GM21529 (cell line): ENCODE measurements at regions not wholly inside any gene's neighbourhood (a gene's known extent, or its start where the extent isn't known, plus 50 kb on each side); places are given as distances from the start of the nearest gene placed in this dataset.

Experiments used
- ATAC-seq: cut with Tn5 transposase; IDR thresholded peaks from one replicate; pipeline ENCODE4 v1.9.1; 2021; ENCODE audit not compliant: unreplicated experiment

GRCh38 chr7:113825832-113826231, 93.0 kb downstream of the PPP1R3A start:
- no peak for ATAC-seq

GRCh38 chr7:113824117-113824823, 94.5 kb downstream of the PPP1R3A start:
- no peak for ATAC-seq

GRCh38 chr7:113819474-113819873, 99.3 kb downstream of the PPP1R3A start:
- no peak for ATAC-seq

GRCh38 chr7:113816639-113817038, 102.2 kb downstream of the PPP1R3A start:
- ATAC-seq = no peak

DNA sequence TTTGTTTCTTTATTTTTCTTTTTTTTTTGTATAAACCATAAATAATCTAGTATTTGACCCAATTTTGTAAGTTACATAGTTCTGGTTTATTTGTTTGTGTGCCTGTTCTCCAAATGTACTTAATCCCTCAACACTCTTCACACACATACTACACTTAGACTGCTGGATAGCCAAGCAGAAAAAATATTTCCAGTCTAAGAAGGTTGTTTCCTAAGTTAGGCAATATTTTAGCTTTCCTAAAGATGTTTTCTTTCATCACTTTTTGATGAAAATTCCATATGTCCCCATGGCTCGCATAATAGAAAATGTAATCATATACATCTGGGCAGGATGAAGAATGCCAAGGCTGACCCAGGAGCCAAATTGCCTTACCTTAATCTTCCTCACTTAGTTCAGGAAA, 105.3 kb downstream of the PPP1R3A start:
- no peak for ATAC-seq

DNA sequence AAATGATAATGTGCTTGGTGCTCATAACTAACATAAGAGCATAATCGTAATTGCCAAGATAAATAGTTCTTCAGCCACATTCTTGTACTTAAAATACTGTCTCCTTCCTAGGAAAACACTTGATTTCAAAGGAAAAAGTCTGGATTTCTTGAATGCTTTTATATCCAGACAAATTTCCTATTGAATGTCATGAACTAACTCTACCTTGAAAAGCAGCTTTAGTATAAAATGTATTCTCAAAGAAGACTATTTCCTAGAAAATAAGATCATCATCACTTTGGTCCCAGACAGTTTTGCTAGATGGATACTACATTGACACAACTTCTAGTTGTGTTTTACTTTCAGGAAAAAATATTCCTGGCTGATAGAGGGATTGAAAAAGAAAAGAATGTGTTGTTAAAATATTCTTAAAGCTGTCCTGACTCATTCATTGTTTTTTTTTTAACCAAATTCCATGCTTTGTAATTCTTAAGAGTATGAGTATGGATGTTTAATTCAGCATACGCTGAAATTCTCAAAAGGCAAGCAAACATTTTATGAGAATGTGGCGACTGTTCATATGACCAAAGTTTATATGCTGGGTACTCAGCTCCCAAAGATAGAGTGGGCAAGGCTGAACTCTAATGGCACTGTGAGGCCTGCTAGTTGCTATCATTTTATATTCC, 106.1 kb downstream of the PPP1R3A start:
- no peak for ATAC-seq

GRCh38 chr7:113810080-113810744, 108.6 kb downstream of the PPP1R3A start:
- no peak for ATAC-seq

DNA sequence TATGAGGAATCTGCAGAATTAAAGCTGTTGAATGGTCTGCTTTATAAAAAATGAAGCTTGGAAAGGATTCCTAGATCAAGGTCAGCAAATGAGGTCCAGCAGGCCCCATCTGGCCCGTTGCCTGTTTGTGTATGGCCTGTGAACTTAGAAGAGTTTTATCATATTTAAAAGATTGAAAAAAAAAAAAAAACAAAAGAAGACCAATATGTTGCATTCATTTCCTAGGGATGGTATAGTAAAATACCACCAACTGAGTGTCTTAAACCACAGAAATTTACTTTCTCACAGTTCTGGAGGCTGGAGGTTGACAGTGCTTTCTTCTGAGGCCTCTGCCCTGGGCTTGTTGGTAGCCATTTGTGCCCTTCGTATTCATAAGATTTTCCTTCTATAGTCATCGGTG, 109.2 kb downstream of the PPP1R3A start:
- ATAC-seq = no peak

DNA sequence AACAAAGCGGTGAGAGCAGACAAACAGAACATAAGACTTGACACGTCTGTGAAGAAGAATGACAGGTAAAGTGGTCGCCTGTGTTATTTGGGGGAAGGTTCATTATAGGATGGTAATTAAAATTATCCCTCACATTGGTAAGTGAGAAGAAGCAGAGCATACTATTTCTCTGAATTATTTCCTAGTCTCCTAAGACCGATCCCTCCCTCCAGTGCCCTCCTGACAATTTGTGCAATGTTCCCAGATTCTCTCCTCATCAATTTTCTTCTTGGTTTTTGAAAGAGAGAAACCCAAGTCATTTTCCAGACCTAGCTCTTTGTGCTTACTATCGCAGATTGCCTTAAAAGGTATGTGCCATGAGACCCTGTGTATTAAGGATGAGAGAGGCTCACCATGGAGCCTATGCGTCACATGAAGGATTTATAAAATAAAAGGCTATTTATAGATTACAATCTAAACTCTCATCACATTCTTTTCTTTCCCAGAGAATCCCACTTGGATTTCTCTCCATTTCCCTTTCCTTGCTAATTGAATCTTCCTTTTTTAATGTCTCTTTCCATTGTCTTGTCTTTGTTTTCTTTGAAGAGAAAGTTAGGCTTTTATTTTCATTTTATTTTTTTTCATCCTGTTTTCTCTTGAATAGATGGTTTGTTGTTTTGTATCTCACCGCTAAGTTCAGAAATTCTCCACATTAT, 112.0 kb downstream of the PPP1R3A start:
- no peak for ATAC-seq

- no peak for ATAC-seq
Measured at GRCh38 chr7:113805976-113806375, 112.8 kb downstream of the PPP1R3A start.

- ATAC-seq = no peak
Measured at GRCh38 chr7:113804475-113805095, 114.2 kb downstream of the PPP1R3A start.

- ATAC-seq = no peak
Measured at GRCh38 chr7:113801751-113802150, 117.1 kb downstream of the PPP1R3A start.

DNA sequence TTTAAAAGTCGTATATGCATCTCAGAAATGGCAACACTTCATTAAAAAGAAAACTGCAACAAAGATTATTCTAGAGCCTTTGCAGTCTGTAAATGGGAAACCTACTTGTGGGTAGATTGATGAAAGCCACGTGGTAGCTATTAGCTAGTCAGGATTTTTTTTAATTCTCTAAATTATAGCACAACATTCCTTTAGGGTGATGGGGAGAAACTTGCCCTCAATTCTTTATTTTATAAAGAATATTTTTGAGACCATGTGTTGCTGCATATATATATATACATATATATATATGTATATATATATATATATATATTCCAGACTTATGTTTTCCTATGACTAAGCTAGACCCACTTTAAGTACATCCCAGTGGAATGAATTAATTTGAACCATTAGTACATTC, 118.0 kb downstream of the PPP1R3A start:
- no peak for ATAC-seq

DNA sequence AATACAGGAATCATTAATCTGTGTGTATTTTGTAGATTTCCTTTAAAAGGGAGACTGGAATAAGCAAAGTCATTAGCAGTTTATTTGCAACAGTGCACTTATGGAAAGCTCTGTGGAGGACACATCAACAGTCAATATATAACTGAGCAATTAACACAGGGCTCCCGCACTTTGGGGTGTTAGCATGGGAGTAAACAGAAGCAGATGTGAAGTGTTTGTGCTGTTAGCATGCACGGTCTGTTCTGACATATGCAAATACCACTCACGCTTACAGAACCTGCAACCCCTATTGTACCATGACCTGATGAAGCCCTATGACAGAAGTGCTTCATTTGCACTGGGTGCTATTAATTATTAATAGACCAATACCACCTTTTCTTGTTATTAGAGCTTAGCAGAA, 118.9 kb downstream of the PPP1R3A start:
- peak; percentile 98 for ATAC-seq

GRCh38 chr7:113797420-113798010, 121.3 kb downstream of the PPP1R3A start:
- ATAC-seq = no peak

DNA sequence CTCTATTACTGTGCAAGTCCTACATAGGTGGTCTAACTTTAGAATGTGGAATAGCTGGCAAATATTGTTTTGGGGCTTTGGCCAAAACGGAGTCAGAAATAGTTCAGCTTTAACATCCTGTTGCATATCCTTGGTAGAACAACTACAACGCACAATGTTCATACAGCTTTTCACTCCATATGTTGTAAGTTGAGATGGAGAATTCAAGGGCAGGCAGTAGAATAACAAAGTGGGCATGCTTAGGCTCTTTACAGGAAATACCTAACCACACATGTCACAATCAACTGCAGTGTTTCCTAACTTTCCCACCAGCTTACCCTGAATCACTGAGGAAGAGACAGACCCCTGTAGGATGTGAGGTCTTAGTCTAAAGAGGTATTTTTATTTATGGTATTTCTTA, 122.3 kb downstream of the PPP1R3A start:
- ATAC-seq = no peak

GRCh38 chr7:113794573-113794972, 124.2 kb downstream of the PPP1R3A start:
- ATAC-seq = no peak

- ATAC-seq = no peak
Measured at GRCh38 chr7:113793171-113793570, 125.6 kb downstream of the PPP1R3A start.

DNA sequence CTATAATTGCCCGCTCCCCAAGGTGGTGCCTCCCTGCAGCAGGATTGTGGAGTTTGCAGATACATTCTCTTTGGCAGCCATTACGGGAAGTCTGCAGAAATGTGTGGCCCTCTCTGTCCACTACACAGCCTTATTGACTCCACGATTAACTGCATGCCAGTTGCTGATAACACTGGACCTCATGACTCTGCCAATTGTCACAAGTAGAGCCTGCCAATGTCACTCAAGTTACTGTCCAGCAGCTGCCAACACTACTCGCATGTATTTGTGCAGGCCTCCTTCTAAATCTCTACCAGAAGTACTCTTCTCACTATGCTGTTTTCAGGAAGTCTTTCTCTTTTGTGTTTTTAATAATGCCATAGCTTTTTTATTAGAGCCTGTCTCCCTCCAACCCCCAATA, 128.8 kb downstream of the PPP1R3A start:
- no peak for ATAC-seq

GRCh38 chr7:113787106-113787505, 131.7 kb downstream of the PPP1R3A start:
- no peak for ATAC-seq

DNA sequence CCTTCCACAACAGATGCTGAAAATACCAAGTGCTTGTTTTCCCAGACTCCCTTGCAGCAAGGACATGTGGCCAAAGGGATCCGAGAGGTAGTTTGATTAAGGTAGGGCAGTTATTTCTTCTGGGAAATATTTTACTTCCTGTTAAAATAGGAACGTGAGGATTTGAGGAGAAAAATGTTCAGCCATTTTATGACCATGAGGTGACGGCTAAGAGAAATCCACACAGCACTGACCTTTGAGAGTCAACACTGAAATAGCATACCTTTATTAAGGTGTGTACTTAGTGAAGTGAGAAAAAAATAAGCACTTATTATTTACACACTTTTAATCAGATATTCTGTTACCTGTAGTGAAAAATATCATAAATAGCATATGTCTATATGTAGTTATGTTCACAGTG, 133.9 kb downstream of the PPP1R3A start:
- ATAC-seq = no peak
